K562 (cell line): ENCODE measurements at regions not wholly inside any gene's neighbourhood (a gene's known extent, or its start where the extent isn't known, plus 50 kb on each side); places are given as distances from the start of the nearest gene placed in this dataset.

Experiments used
- ATAC-seq: fragments of 200-7000 bp; cut with Tn5 transposase; 3 replicates; pipeline ENCODE4 v1.9.1; 2020; ENCODE audit warnings: moderate library complexity
- BruUV-seq: library from RNA; stranded (reverse); fragments of 400-500 nt; replicated peaks from 2 replicates; lab custom pipeline; 2021; lab: Mats Ljungman, UMichigan
- CTCF ChIA-PET: fragments of 300-600 bp; formaldehyde crosslinking; extraction: SDS; loops from one replicate; lab custom pipeline; 2021; ENCODE audit warnings: low intra/inter-chr PET ratio; lab: Yijun Ruan, JAX
- POLR2A ChIA-PET: fragments of 300-600, 350-650 bp; sonication (Branson Sonifier 250); formaldehyde crosslinking; extraction: SDS; loops from one replicate; lab custom pipeline; 2021; ENCODE audit warnings: antibody characterized with exemption, inconsistent platforms; lab: Yijun Ruan, JAX
- DNase-seq, 4 experiments: peaks; one replicate each; pipeline versions ENCODE4 v3.0.0 to v3.0.0-alpha.2; 2011 to 2018; ENCODE audit warnings: low spot score in 3 of 4, mixed read lengths in 3 of 4; ENCODE audit errors: extremely low read depth in 1 of 4
- FAIRE-seq: peaks from 2 replicates; lab custom pipeline; 2011; peaks lifted over from hg19 to GRCh38; lab: Jason Lieb, UNC
- H2AFZ ChIP-seq: 2 replicates; pipeline ENCODE4 v1.6.0; 2011; ENCODE audit warnings: low read depth, low read length, control low read depth, inconsistent platforms
- H3K27ac ChIP-seq: fragments of 200-600 bp; 3 replicates; pipeline ENCODE4 v1.8.0; 2011; ENCODE audit warnings: low read depth, mild to moderate bottlenecking, control low read depth, inconsistent platforms, low read length, moderate library complexity, mixed read lengths; ENCODE audit errors: extremely low read depth
- H3K27me3 ChIP-seq, 2 experiments: fragments of 300-600 bp in 1 of 2; 2 replicates in 1 of 2; 3 replicates in 1 of 2; pipeline versions ENCODE4 v1.6.0 to v1.8.0; 2011; ENCODE audit warnings: inconsistent platforms in 2 of 2, low read length in 2 of 2, mild to moderate bottlenecking in 1 of 2, mixed read lengths in 1 of 2, moderate library complexity in 1 of 2; ENCODE audit not compliant: control insufficient read depth in 2 of 2, insufficient read depth in 2 of 2
- H3K36me3 ChIP-seq: fragments of 300-600 bp; 3 replicates; pipeline ENCODE4 v1.8.0; 2011; ENCODE audit warnings: mild to moderate bottlenecking, low read length, inconsistent platforms; ENCODE audit not compliant: control insufficient read depth, insufficient read depth
- H3K4me1 ChIP-seq, 2 experiments: fragments of 200-600 bp in 1 of 2; replicated peaks in 1 of 2; 2 replicates in 1 of 2; 3 replicates in 1 of 2; pipeline versions ENCODE4 v1.5.1 to v1.8.0; 2011; ENCODE audit warnings: inconsistent platforms in 2 of 2, low read length in 2 of 2, mild to moderate bottlenecking in 1 of 2, mixed read lengths in 1 of 2, moderate library complexity in 1 of 2; ENCODE audit not compliant: control insufficient read depth in 2 of 2, insufficient read depth in 2 of 2
- H3K4me2 ChIP-seq: 2 replicates; pipeline ENCODE4 v1.6.1; 2011; ENCODE audit warnings: low read length, control low read depth, inconsistent platforms, mixed read lengths; ENCODE audit not compliant: insufficient read depth
- H3K4me3 ChIP-seq: fragments of 200-600 bp; sonication (generic), shearing (Covaris generic); 2 replicates; pipeline ENCODE4 v1.5.1; 2016; ENCODE audit warnings: control low read depth, inconsistent platforms
- H3K79me2 ChIP-seq: fragments of 200-600 bp; 3 replicates; pipeline ENCODE4 v1.8.0; 2011; ENCODE audit warnings: low read length, inconsistent platforms; ENCODE audit not compliant: control insufficient read depth, insufficient read depth
- H3K9ac ChIP-seq, 2 experiments: 2 replicates each; pipeline versions ENCODE4 v1.6.0 to v1.6.1; 2011; ENCODE audit warnings: low read depth in 2 of 2, low read length in 2 of 2, control low read depth in 1 of 2, inconsistent platforms in 1 of 2, mild to moderate bottlenecking in 1 of 2, mixed read lengths in 1 of 2; ENCODE audit not compliant: insufficient read depth in 1 of 2
- H3K9me1 ChIP-seq: one replicate; pipeline ENCODE4 v1.6.0; 2011; ENCODE audit warnings: inconsistent platforms, mild to moderate bottlenecking, low read length, moderate library complexity; ENCODE audit not compliant: control insufficient read depth, insufficient read depth
- H3K9me3 ChIP-seq: replicated peaks from 2 replicates; pipeline ENCODE4 v1.5.1; 2011; ENCODE audit warnings: low read depth, low read length, inconsistent platforms; ENCODE audit not compliant: control insufficient read depth, insufficient read depth
- H4K20me1 ChIP-seq: replicated peaks from 2 replicates; pipeline ENCODE4 v1.6.1; 2011; ENCODE audit warnings: low read length, inconsistent platforms, mixed read lengths; ENCODE audit not compliant: control insufficient read depth, insufficient read depth
- ARID3B ChIP-seq: fragments of 250-450 bp; sonication (Bioruptor Pico); IDR thresholded peaks from 2 replicates; pipeline ENCODE4 v1.4.0; 2020; ENCODE audit warnings: borderline replicate concordance
- CBFA2T3 ChIP-seq: fragments of 450-650 bp; IDR thresholded peaks from 2 replicates; pipeline ENCODE4 v1.6.1; 2017
- DMBX1 ChIP-seq: fragments of 250-450 bp; sonication (Bioruptor Pico); IDR thresholded peaks from 2 replicates; pipeline ENCODE4 v1.8.0; 2022; ENCODE audit warnings: inconsistent platforms, mild to moderate bottlenecking, moderate library complexity, borderline replicate concordance
- EP400 ChIP-seq: fragments of 450-650 bp; IDR thresholded peaks from 2 replicates; pipeline ENCODE4 v1.6.1; 2017; ENCODE audit warnings: antibody characterized with exemption, mild to moderate bottlenecking, moderate library complexity
- NUFIP1 ChIP-seq: fragments of 450-650 bp; IDR thresholded peaks from 2 replicates; pipeline ENCODE4 v1.6.1; 2018; ENCODE audit not compliant: partially characterized antibody
- SIN3B ChIP-seq: fragments of 450-650 bp; IDR thresholded peaks from 2 replicates; pipeline ENCODE4 v1.6.1; 2017; ENCODE audit warnings: low read depth, mild to moderate bottlenecking, moderate library complexity
- SIRT6 ChIP-seq: IDR thresholded peaks from one replicate; pipeline ENCODE4 v1.6.1; 2012; ENCODE audit warnings: low read depth, mild to moderate bottlenecking, control low read depth, inconsistent platforms, low read length, moderate library complexity
- SP2 ChIP-seq: IDR thresholded peaks from 2 replicates; pipeline ENCODE4 v1.6.1; 2011; ENCODE audit warnings: mild to moderate bottlenecking, low read depth, low read length, moderate library complexity; ENCODE audit not compliant: poor library complexity, severe bottlenecking; ENCODE audit errors: extremely low read depth
- TCF7L2 ChIP-seq: fragments of 150-350 bp; IDR thresholded peaks from 2 replicates; pipeline ENCODE4 v1.6.1; 2016; ENCODE audit warnings: low read depth, mild to moderate bottlenecking, low read length, moderate library complexity
- TOE1 ChIP-seq, 2 experiments: fragments of 450-650 bp in 1 of 2; sonication (generic) in 1 of 2; formaldehyde crosslinking in 1 of 2; IDR thresholded peaks; 2 replicates each; pipeline versions ENCODE4 v1.7.1 to v1.8.0; 2016 to 2022; ENCODE audit warnings: borderline replicate concordance in 2 of 2, mild to moderate bottlenecking in 2 of 2, antibody characterized with exemption in 1 of 2, inconsistent platforms in 1 of 2, low read depth in 1 of 2, missing genetic modification reagents in 1 of 2, moderate library complexity in 1 of 2
- ZNF253 ChIP-seq: fragments of 250-450 bp; sonication (Bioruptor Pico); conservative IDR thresholded peaks from 2 replicates; pipeline ENCODE4 v1.6.1; 2021; ENCODE audit warnings: mild to moderate bottlenecking
- WGBS: fragments of 100-300 bp; shearing (Covaris generic); methylation state at CpG from one replicate; pipeline ENCODE4 v1.1.6; 2016; ENCODE audit warnings: low coverage, mixed read lengths; ENCODE audit not compliant: insufficient coverage; ENCODE audit errors: missing lambda C conversion rate; 5-methylcytosine and 5-hydroxymethylcytosine counted together
- in situ Hi-C: fragments of 300-500 bp; cut with MboI; formaldehyde crosslinking; loops from 4 replicates; pipeline ENCODE4 v1.15.0; 2018; ENCODE audit warnings: inconsistent platforms, mixed read lengths
- intact Hi-C: fragments of 100-400 bp; cut with micrococcal nuclease; formaldehyde crosslinking; loops from 2 replicates; pipeline ENCODE4 v1.14.2; 2022
- TF ChIP-seq, protein P1 (sequence below): fragments of 450-650 bp; IDR thresholded peaks from 2 replicates; pipeline ENCODE4 v1.6.1; 2016; ENCODE audit warnings: low read depth, mild to moderate bottlenecking, moderate library complexity
- TF ChIP-seq, protein P2 (sequence below): sonication (generic); formaldehyde crosslinking; IDR thresholded peaks from 2 replicates; pipeline ENCODE4 v1.8.0; 2022; ENCODE audit warnings: mild to moderate bottlenecking, low read depth, missing genetic modification reagents

- ATAC-seq: no peak
- Histone ChIP-seq H3K36me3 (no peaks in the 10 kb centered on the region), H3K4me2 (no peak overlapping the region), H2AFZ (no peak overlapping the region), H4K20me1 (no peaks in the 10 kb centered on the region), H3K79me2 (no peaks in the 10 kb centered on the region), H3K9me1 (no peaks in the 10 kb centered on the region), H3K4me3 (no peak overlapping the region), H3K4me1 (no peaks in the 10 kb centered on the region), H3K27me3 (no peaks in the 10 kb centered on the region), H3K27ac (no peak overlapping the region), H3K9ac (no peak overlapping the region), H3K9me3 (no peaks in the 10 kb centered on the region)
- TF ChIP-seq, protein P1, sequence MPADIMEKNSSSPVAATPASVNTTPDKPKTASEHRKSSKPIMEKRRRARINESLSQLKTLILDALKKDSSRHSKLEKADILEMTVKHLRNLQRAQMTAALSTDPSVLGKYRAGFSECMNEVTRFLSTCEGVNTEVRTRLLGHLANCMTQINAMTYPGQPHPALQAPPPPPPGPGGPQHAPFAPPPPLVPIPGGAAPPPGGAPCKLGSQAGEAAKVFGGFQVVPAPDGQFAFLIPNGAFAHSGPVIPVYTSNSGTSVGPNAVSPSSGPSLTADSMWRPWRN: no peak
- TF ChIP-seq ZNF253 (CRISPR knock-in tag) (no peak), SIN3B (no peak), TCF7L2 (no peak), ARID3B (CRISPR knock-in tag) (no peak), SP2 (no peak), CBFA2T3 (no peak), TOE1 (IDR thresholded peaks at IDR 0.05; ENCODE audit: borderline replicate concordance) (no peak), TOE1 (CRISPR knock-in tag; IDR thresholded peaks at IDR 0.05; ENCODE audit: borderline replicate concordance, low read depth) (no peak), NUFIP1 (no peak), EP400 (no peak), DMBX1 (CRISPR knock-in tag) (no peak), SIRT6 (no peak)
- TF ChIP-seq, protein P2, sequence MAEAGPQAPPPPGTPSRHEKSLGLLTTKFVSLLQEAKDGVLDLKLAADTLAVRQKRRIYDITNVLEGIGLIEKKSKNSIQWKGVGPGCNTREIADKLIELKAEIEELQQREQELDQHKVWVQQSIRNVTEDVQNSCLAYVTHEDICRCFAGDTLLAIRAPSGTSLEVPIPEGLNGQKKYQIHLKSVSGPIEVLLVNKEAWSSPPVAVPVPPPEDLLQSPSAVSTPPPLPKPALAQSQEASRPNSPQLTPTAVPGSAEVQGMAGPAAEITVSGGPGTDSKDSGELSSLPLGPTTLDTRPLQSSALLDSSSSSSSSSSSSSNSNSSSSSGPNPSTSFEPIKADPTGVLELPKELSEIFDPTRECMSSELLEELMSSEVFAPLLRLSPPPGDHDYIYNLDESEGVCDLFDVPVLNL (CRISPR knock-in tag): no peak
- no peak for FAIRE-seq
- DNase-seq: no peak
- ChIA-PET POLR2A (no interaction called here), CTCF (no interaction called here)
- in situ Hi-C loops (no loop called here), intact Hi-C loops (loop anchor here (5.0 kb wide), 1 partner anchor 41 kb away; no protein-coding TSS in a partner anchor)
- 0% methylated on average over 4 of the region's 4 CpGs for WGBS
- no TSS peak for BruUV-seq
These were observed 98.9 kb downstream of the CYRIA start for GRCh38 chr2:16566701-16567100.
